PFSK-1 (cell line): ENCODE measurements at regions not wholly inside any gene's neighbourhood (a gene's known extent, or its start where the extent isn't known, plus 50 kb on each side); places are given as distances from the start of the nearest gene placed in this dataset.

Experiments used
- FOXP2 ChIP-seq: optimal IDR thresholded peaks from 2 replicates; pipeline ENCODE3; 2011; ENCODE audit warnings: borderline replicate concordance, control low read depth, inconsistent platforms; ENCODE audit not compliant: insufficient read depth; ENCODE audit errors: extremely low read length, extremely low read depth
- POLR2AphosphoS5 ChIP-seq: IDR thresholded peaks from 2 replicates; pipeline ENCODE4 v1.6.1; 2012; ENCODE audit warnings: low read depth, mild to moderate bottlenecking, control low read depth, low read length, moderate library complexity
- REST ChIP-seq, 2 experiments: IDR thresholded peaks; 2 replicates each; pipeline versions ENCODE4 v1.6.1 to v1.8.0; 2011 to 2012; ENCODE audit warnings: low read depth in 2 of 2, low read length in 2 of 2, control low read depth in 1 of 2, inconsistent platforms in 1 of 2, mild to moderate bottlenecking in 1 of 2, moderate library complexity in 1 of 2; ENCODE audit not compliant: insufficient read depth in 1 of 2
- SIN3A ChIP-seq: IDR thresholded peaks from 2 replicates; pipeline ENCODE4 v1.6.1; 2012; ENCODE audit warnings: mild to moderate bottlenecking, low read length, moderate library complexity, borderline replicate concordance; ENCODE audit not compliant: insufficient read depth
- TAF1 ChIP-seq: IDR thresholded peaks from 2 replicates; pipeline ENCODE4 v1.6.1; 2012; ENCODE audit warnings: low read length, control low read depth, borderline replicate concordance; ENCODE audit not compliant: insufficient read depth

- no peak for TF ChIP-seq POLR2AphosphoS5
- no peak for TF ChIP-seq TAF1
- TF ChIP-seq REST (IDR thresholded peaks at IDR 0.05; ENCODE audit: insufficient read depth in 1 of 2, low read depth in 2 of 2, low read length in 2 of 2): no peak
- TF ChIP-seq SIN3A: no peak
- no peak for TF ChIP-seq FOXP2
Measured at GRCh38 chr6:156189714-156190113, 587.5 kb upstream of the ARID1B start.

GRCh38 chr6:156189195-156189594, 588.0 kb upstream of the ARID1B start:
- TF ChIP-seq SIN3A (no peak), TAF1 (no peak), POLR2AphosphoS5 (no peak), REST (IDR thresholded peaks at IDR 0.05; ENCODE audit: insufficient read depth in 1 of 2, low read depth in 2 of 2, low read length in 2 of 2) (no peak), FOXP2 (no peak)

- TF ChIP-seq FOXP2: no peak
- TF ChIP-seq TAF1: no peak
- no peak for TF ChIP-seq SIN3A
- no peak for TF ChIP-seq REST (IDR thresholded peaks at IDR 0.05; ENCODE audit: insufficient read depth in 1 of 2, low read depth in 2 of 2, low read length in 2 of 2)
- TF ChIP-seq POLR2AphosphoS5: no peak
Measured at GRCh38 chr6:156185113-156185512, 592.1 kb upstream of the ARID1B start.

GRCh38 chr6:156183678-156184077, 593.5 kb upstream of the ARID1B start:
- no peak for TF ChIP-seq TAF1
- TF ChIP-seq FOXP2: no peak
- no peak for TF ChIP-seq SIN3A
- no peak for TF ChIP-seq REST (IDR thresholded peaks at IDR 0.05; ENCODE audit: insufficient read depth in 1 of 2, low read depth in 2 of 2, low read length in 2 of 2)
- no peak for TF ChIP-seq POLR2AphosphoS5

GRCh38 chr6:156182356-156182755, 594.8 kb upstream of the ARID1B start:
- no peak for TF ChIP-seq SIN3A
- no peak for TF ChIP-seq POLR2AphosphoS5
- TF ChIP-seq FOXP2: no peak
